ENCODE measurements at regions not wholly inside any gene's neighbourhood (a gene's known extent, or its start where the extent isn't known, plus 50 kb on each side); places are given as distances from the start of the nearest gene placed in this dataset.
"Not testable (repeated sequence)": the region's sequence is repeated elsewhere in the genome, so short reads cannot be mapped to it uniquely, and the experiment has no call there.

- DNase-seq, result peak; percentile 57
These were observed 58.2 kb upstream of the DUSP21 start for GRCh38 chrX:44785652-44786051.

- DNase-seq, result no peak
These were observed 59.6 kb upstream of the DUSP21 start for GRCh38 chrX:44784241-44784640.

- DNase-seq, result no peak
These were observed 65.6 kb upstream of the DUSP21 start for GRCh38 chrX:44778254-44778653.

GRCh38 chrX:44775726-44776125, 68.1 kb upstream of the DUSP21 start:
- no peak for DNase-seq

- not testable (repeated sequence) for DNase-seq
These were observed 69.8 kb upstream of the DUSP21 start for GRCh38 chrX:44774066-44774465.

GRCh38 chrX:44770121-44770520, 73.7 kb upstream of the DUSP21 start:
- DNase-seq, result no peak

GRCh38 chrX:44767308-44767707, 76.5 kb upstream of the DUSP21 start:
- no peak for DNase-seq

- DNase-seq, result no peak
These were observed 78.3 kb upstream of the DUSP21 start for GRCh38 chrX:44765556-44765955.

GRCh38 chrX:44747969-44748368, 95.9 kb upstream of the DUSP21 start:
- DNase-seq, result no peak

GRCh38 chrX:44747317-44747716, 96.5 kb upstream of the DUSP21 start:
- DNase-seq, result no peak

GRCh38 chrX:44744799-44745198, 99.0 kb upstream of the DUSP21 start:
- no peak for DNase-seq

GRCh38 chrX:44742480-44743155, 101.2 kb upstream of the DUSP21 start:
- no peak for DNase-seq

GRCh38 chrX:44741859-44742258, 102.0 kb upstream of the DUSP21 start:
- not testable (repeated sequence) for DNase-seq

GRCh38 chrX:44741458-44741857, 102.4 kb upstream of the DUSP21 start:
- DNase-seq, result not testable (repeated sequence)

- DNase-seq, result no peak
These were observed 108.3 kb upstream of the DUSP21 start for GRCh38 chrX:44735498-44735897.

GRCh38 chrX:44733931-44734330, 109.9 kb upstream of the DUSP21 start:
- DNase-seq, result no peak

- DNase-seq, result peak; percentile 2
These were observed 112.7 kb upstream of the DUSP21 start for GRCh38 chrX:44731160-44731559.

- DNase-seq, result no peak
These were observed 120.4 kb upstream of the DUSP21 start for GRCh38 chrX:44723426-44723825.

- DNase-seq, result no peak
These were observed 135.4 kb upstream of the DUSP21 start for GRCh38 chrX:44708470-44708869.

GRCh38 chrX:44705817-44706551, 137.8 kb upstream of the DUSP21 start:
- DNase-seq, result no peak

GRCh38 chrX:44698357-44698756, 145.5 kb upstream of the DUSP21 start:
- no peak for DNase-seq

- DNase-seq, result no peak
These were observed 150.6 kb upstream of the DUSP21 start for GRCh38 chrX:44693255-44693654.

GRCh38 chrX:44690129-44690528, 147.5 kb upstream of the FUNDC1 start:
- no peak for DNase-seq

GRCh38 chrX:44675362-44676024, 132.8 kb upstream of the FUNDC1 start:
- DNase-seq, result peak; percentile 82
